ENCODE measurements at regions not wholly inside any gene's neighbourhood (a gene's known extent, or its start where the extent isn't known, plus 50 kb on each side); places are given as distances from the start of the nearest gene placed in this dataset.

GRCh38 chr12:105423237-105423636 lies 92.7 kb downstream of the C12orf75 start:
- no peak for TF ChIP-seq EZH2phosphoT487 (conservative IDR thresholded peaks at IDR 0.05; ENCODE audit: low read length)
- TF ChIP-seq CTCF (IDR thresholded peaks at IDR 0.05; ENCODE audit: insufficient read depth, low read length, poor library complexity, severe bottlenecking): no peak
- Histone ChIP-seq H3K4me2 (ENCODE audit: low read depth, low read length, poor library complexity, severe bottlenecking) (no peak overlapping the region), H3K79me2 (ENCODE audit: insufficient read depth, low read length) (no peaks in the 10 kb centered on the region), H3K9me2 (replicated peaks; ENCODE audit: insufficient read depth, low read length) (no peaks in the 10 kb centered on the region), H3K27me3 (ENCODE audit: low read length) (no peaks in the 10 kb centered on the region), H2AFZ (ENCODE audit: low read depth, low read length, severe bottlenecking) (no peak overlapping the region), H3K4me3 (ENCODE audit: insufficient read depth, low read length, poor library complexity, severe bottlenecking) (no peak overlapping the region), H3K9ac (ENCODE audit: low read length) (no peak overlapping the region), H3K9me3 (ENCODE audit: insufficient read depth, low read length) (no peaks in the 10 kb centered on the region), H3F3A (ENCODE audit: insufficient read depth) (no peaks in the 10 kb centered on the region), H3K27ac (ENCODE audit: low read depth, low read length) (no peak overlapping the region), H3K36me3 (ENCODE audit: low read length) (no peaks in the 10 kb centered on the region), H4K20me1 (ENCODE audit: low read depth, low read length) (no peaks in the 10 kb centered on the region)

- Histone ChIP-seq H3K36me3 (ENCODE audit: low read length) (no peaks in the 10 kb centered on the region), H3K9me2 (replicated peaks; ENCODE audit: insufficient read depth, low read length) (no peaks in the 10 kb centered on the region), H3K9ac (ENCODE audit: low read length) (no peak overlapping the region), H3K27me3 (ENCODE audit: low read length) (no peaks in the 10 kb centered on the region), H3K9me3 (ENCODE audit: insufficient read depth, low read length) (no peaks in the 10 kb centered on the region), H2AFZ (ENCODE audit: low read depth, low read length, severe bottlenecking) (no peak overlapping the region), H4K20me1 (ENCODE audit: low read depth, low read length) (no peaks in the 10 kb centered on the region), H3K4me2 (ENCODE audit: low read depth, low read length, poor library complexity, severe bottlenecking) (no peak overlapping the region), H3K4me3 (ENCODE audit: insufficient read depth, low read length, poor library complexity, severe bottlenecking) (no peak overlapping the region), H3K79me2 (ENCODE audit: insufficient read depth, low read length) (no peaks in the 10 kb centered on the region), H3K27ac (ENCODE audit: low read depth, low read length) (no peak overlapping the region), H3F3A (ENCODE audit: insufficient read depth) (no peaks in the 10 kb centered on the region)
- TF ChIP-seq EZH2phosphoT487 (conservative IDR thresholded peaks at IDR 0.05; ENCODE audit: low read length): no peak
- TF ChIP-seq CTCF (IDR thresholded peaks at IDR 0.05; ENCODE audit: insufficient read depth, low read length, poor library complexity, severe bottlenecking): no peak
Measured at GRCh38 chr12:105423921-105424320, 93.4 kb downstream of the C12orf75 start.

GRCh38 chr12:105425254-105426174 lies 95.0 kb downstream of the C12orf75 start:
- TF ChIP-seq EZH2phosphoT487 (conservative IDR thresholded peaks at IDR 0.05; ENCODE audit: low read length) (no peak), CTCF (IDR thresholded peaks at IDR 0.05; ENCODE audit: insufficient read depth, low read length, poor library complexity, severe bottlenecking) (no peak)
- no peak overlapping the region for H3K9ac ChIP-seq (ENCODE audit: low read length)
- H3K27ac ChIP-seq (ENCODE audit: low read depth, low read length): no peak overlapping the region
- H3K4me2 ChIP-seq (ENCODE audit: low read depth, low read length, poor library complexity, severe bottlenecking): no peak overlapping the region
- H4K20me1 ChIP-seq (ENCODE audit: low read depth, low read length): no peaks in the 10 kb centered on the region
- no peaks in the 10 kb centered on the region for H3F3A ChIP-seq (ENCODE audit: insufficient read depth)
- no peaks in the 10 kb centered on the region for H3K27me3 ChIP-seq (ENCODE audit: low read length)
- no peaks in the 10 kb centered on the region for H3K9me3 ChIP-seq (ENCODE audit: insufficient read depth, low read length)
- no peaks in the 10 kb centered on the region for H3K36me3 ChIP-seq (ENCODE audit: low read length)
- H2AFZ ChIP-seq (ENCODE audit: low read depth, low read length, severe bottlenecking): no peak overlapping the region
- no peaks in the 10 kb centered on the region for H3K9me2 ChIP-seq (replicated peaks; ENCODE audit: insufficient read depth, low read length)
- H3K79me2 ChIP-seq (ENCODE audit: insufficient read depth, low read length): no peaks in the 10 kb centered on the region
- no peak overlapping the region for H3K4me3 ChIP-seq (ENCODE audit: insufficient read depth, low read length, poor library complexity, severe bottlenecking)
